ENCODE measurements at regions not wholly inside any gene's neighbourhood (a gene's known extent, or its start where the extent isn't known, plus 50 kb on each side); places are given as distances from the start of the nearest gene placed in this dataset.
"Not testable (repeated sequence)": the region's sequence is repeated elsewhere in the genome, so short reads cannot be mapped to it uniquely, and the experiment has no call there.

- DNase-seq (ENCODE audit: low read depth, low spot score), result no peak
- H3K27ac ChIP-seq, result no peak overlapping the region
Measured at GRCh38 chr4:187088070-187088799, 364.6 kb upstream of the FAT1 start.

- DNase-seq (ENCODE audit: low read depth, low spot score), result no peak
- no peak overlapping the region for H3K27ac ChIP-seq
Measured at GRCh38 chr4:187090401-187090800, 366.7 kb upstream of the FAT1 start.

GRCh38 chr4:187090832-187091231 lies 367.2 kb upstream of the FAT1 start:
- not testable (repeated sequence) for DNase-seq (ENCODE audit: low read depth, low spot score); H3K27ac ChIP-seq

- no peak for DNase-seq (ENCODE audit: low read depth, low spot score)
- H3K27ac ChIP-seq, result no peak overlapping the region
Measured at GRCh38 chr4:187094144-187094543, 370.5 kb upstream of the FAT1 start.

- H3K27ac ChIP-seq, result no peak overlapping the region
- no peak for DNase-seq (ENCODE audit: low read depth, low spot score)
Measured at GRCh38 chr4:187098429-187098828, 374.8 kb upstream of the FAT1 start.

- no peak for DNase-seq (ENCODE audit: low read depth, low spot score)
- no peak overlapping the region for H3K27ac ChIP-seq
Measured at GRCh38 chr4:187103351-187103750, 379.7 kb upstream of the FAT1 start.

- H3K27ac ChIP-seq, result no peak overlapping the region
- DNase-seq (ENCODE audit: low read depth, low spot score), result no peak
Measured at GRCh38 chr4:187108845-187109244, 385.2 kb upstream of the FAT1 start.

- no peak overlapping the region for H3K27ac ChIP-seq
- DNase-seq (ENCODE audit: low read depth, low spot score), result no peak
Measured at GRCh38 chr4:187109636-187110035, 386.0 kb upstream of the FAT1 start.

GRCh38 chr4:187118166-187118565 lies 394.5 kb upstream of the FAT1 start:
- H3K27ac ChIP-seq, result no peak overlapping the region
- DNase-seq (ENCODE audit: low read depth, low spot score), result no peak

- DNase-seq (ENCODE audit: low read depth, low spot score), result no peak
- no peak overlapping the region for H3K27ac ChIP-seq
Measured at GRCh38 chr4:187118602-187119120, 395.0 kb upstream of the FAT1 start.

GRCh38 chr4:187124331-187124730 lies 400.7 kb upstream of the FAT1 start:
- DNase-seq (ENCODE audit: low read depth, low spot score), result no peak
- no peak overlapping the region for H3K27ac ChIP-seq

- no peak for DNase-seq (ENCODE audit: low read depth, low spot score)
- H3K27ac ChIP-seq, result no peak overlapping the region
Measured at GRCh38 chr4:187125062-187125461, 401.4 kb upstream of the FAT1 start.

GRCh38 chr4:187127456-187127855 lies 403.8 kb upstream of the FAT1 start:
- no peak for DNase-seq (ENCODE audit: low read depth, low spot score)
- H3K27ac ChIP-seq, result peak overlapping the region; percentile 98

GRCh38 chr4:187128222-187128621 lies 404.6 kb upstream of the FAT1 start:
- peak; percentile 86 for DNase-seq (ENCODE audit: low read depth, low spot score)
- H3K27ac ChIP-seq, result peak overlapping the region; percentile 98

GRCh38 chr4:187128976-187129375 lies 405.3 kb upstream of the FAT1 start:
- peak; percentile 93 for DNase-seq (ENCODE audit: low read depth, low spot score)
- H3K27ac ChIP-seq, result peak overlapping the region; percentile 98

- not testable (repeated sequence) for DNase-seq (ENCODE audit: low read depth, low spot score); H3K27ac ChIP-seq
Measured at GRCh38 chr4:187131826-187132225, 408.2 kb upstream of the FAT1 start.

- no peak overlapping the region for H3K27ac ChIP-seq
- no peak for DNase-seq (ENCODE audit: low read depth, low spot score)
Measured at GRCh38 chr4:187135878-187136277, 412.2 kb upstream of the FAT1 start.

GRCh38 chr4:187139141-187139540 lies 415.5 kb upstream of the FAT1 start:
- no peak overlapping the region for H3K27ac ChIP-seq
- no peak for DNase-seq (ENCODE audit: low read depth, low spot score)

GRCh38 chr4:187141101-187141500 lies 417.4 kb upstream of the FAT1 start:
- no peak overlapping the region for H3K27ac ChIP-seq
- no peak for DNase-seq (ENCODE audit: low read depth, low spot score)

- H3K27ac ChIP-seq, result no peak overlapping the region
- DNase-seq (ENCODE audit: low read depth, low spot score), result no peak
Measured at GRCh38 chr4:187149229-187149945, 425.7 kb upstream of the FAT1 start.

- no peak for DNase-seq (ENCODE audit: low read depth, low spot score)
Measured at GRCh38 chr4:187157380-187157958, 433.8 kb upstream of the FAT1 start.

More at GRCh38 chr4:187157380-187157958, 433.8 kb upstream of the FAT1 start:
- H3K27ac ChIP-seq, result no peak overlapping the region
